HCT116 (cell line): ENCODE measurements at regions not wholly inside any gene's neighbourhood (a gene's known extent, or its start where the extent isn't known, plus 50 kb on each side); places are given as distances from the start of the nearest gene placed in this dataset.

Source experiments
- ATAC-seq: fragments of 200-7000 bp; cut with Tn5 transposase; 2 replicates; pipeline ENCODE4 v1.9.1; 2020; ENCODE audit warnings: mild to moderate bottlenecking, moderate library complexity
- BruUV-seq: library from RNA; stranded (reverse); fragments of 400-500 nt; replicated peaks from 2 replicates; lab custom pipeline; 2021; lab: Mats Ljungman, UMichigan
- CTCF ChIA-PET: fragments of 300-600 bp; sonication (Branson Sonifier 250); formaldehyde crosslinking; loops from one replicate; lab custom pipeline; 2021; ENCODE audit warnings: antibody characterized with exemption; lab: Charles Lee
- POLR2A ChIA-PET: fragments of 300-600, 350-600 bp; sonication (Branson Sonifier 250); formaldehyde crosslinking; loops from one replicate; lab custom pipeline; 2021; ENCODE audit warnings: antibody characterized with exemption; lab: Charles Lee
- RAD21 ChIA-PET, 2 experiments: fragments of 300-600 bp; sonication (Branson Sonifier 250); formaldehyde crosslinking; loops; one replicate each; lab custom pipeline; 2023; ENCODE audit warnings: low total read pairs in 2 of 2; ENCODE audit not compliant: uncharacterized antibody in 2 of 2, unreplicated experiment in 2 of 2, low non-redundant PET in 1 of 2; lab: Charles Lee
- DNase-seq: peaks from one replicate; pipeline ENCODE4 v3.0.0-alpha.2; 2010; ENCODE audit warnings: low read depth, low spot score
- H2AFZ ChIP-seq: fragments of 200-600 bp; shearing (Covaris generic), sonication (generic); 2 replicates; pipeline ENCODE4 v1.6.1; 2017; ENCODE audit warnings: low read depth, mixed run types, mixed read lengths, antibody characterized with exemption, low read length; ENCODE audit not compliant: poor library complexity, severe bottlenecking
- H3K27ac ChIP-seq: 2 replicates; pipeline ENCODE4 v1.5.1; 2012; ENCODE audit warnings: low read depth, low read length
- H3K27me3 ChIP-seq: fragments of 200-600 bp; sonication (generic); 2 replicates; pipeline ENCODE4 v1.6.1; 2016; ENCODE audit warnings: mixed run types, low read length, mixed read lengths; ENCODE audit not compliant: insufficient read depth
- H3K36me3 ChIP-seq, 2 experiments: fragments of 200-500 bp in 1 of 2; fragments of 200-600 bp in 1 of 2; sonication (Bioruptor generic) in 1 of 2; sonication (generic) in 1 of 2; 2 replicates each; pipeline versions ENCODE4 v1.5.1 to v1.6.1; 2014 to 2016; ENCODE audit warnings: low read length in 2 of 2, inconsistent platforms in 1 of 2, mixed read lengths in 1 of 2, mixed run types in 1 of 2; ENCODE audit not compliant: insufficient read depth in 2 of 2, control insufficient read depth in 1 of 2
- H3K4me1 ChIP-seq, 2 experiments: fragments of 200-600 bp in 1 of 2; sonication (generic) in 1 of 2; 2 replicates each; pipeline versions ENCODE4 v1.5.1 to v1.6.1; 2012 to 2017; ENCODE audit warnings: low read length in 2 of 2, inconsistent platforms in 1 of 2, mild to moderate bottlenecking in 1 of 2, mixed read lengths in 1 of 2, mixed run types in 1 of 2, moderate library complexity in 1 of 2; ENCODE audit not compliant: insufficient read depth in 2 of 2, control insufficient read depth in 1 of 2
- H3K4me2 ChIP-seq: fragments of 200-600 bp; sonication (generic); 2 replicates; pipeline ENCODE4 v1.6.1; 2017; ENCODE audit warnings: mixed run types, low read length, mixed read lengths
- H3K4me3 ChIP-seq, 2 experiments: fragments of 200-600 bp in 1 of 2; sonication (generic) in 1 of 2; replicated peaks in 1 of 2; 2 replicates each; pipeline ENCODE4 v1.5.1; 2011 to 2016; ENCODE audit warnings: low read length in 2 of 2, control low read depth in 1 of 2, low read depth in 1 of 2, mild to moderate bottlenecking in 1 of 2, mixed read lengths in 1 of 2, mixed run types in 1 of 2
- H3K79me2 ChIP-seq: fragments of 200-600 bp; sonication (generic); 2 replicates; pipeline ENCODE4 v1.6.1; 2017; ENCODE audit warnings: mild to moderate bottlenecking, mixed run types, low read length, moderate library complexity, mixed read lengths; ENCODE audit not compliant: insufficient read depth
- H3K9ac ChIP-seq: fragments of 200-600 bp; sonication (generic); 2 replicates; pipeline ENCODE4 v1.6.1; 2016; ENCODE audit warnings: low read length, mixed read lengths
- H3K9me2 ChIP-seq: fragments of 200-600 bp; sonication (generic), shearing (Covaris generic); 2 replicates; pipeline ENCODE4 v1.6.1; 2017; ENCODE audit warnings: mixed run types, mild to moderate bottlenecking, moderate library complexity; ENCODE audit not compliant: insufficient read depth
- H3K9me3 ChIP-seq, 2 experiments: fragments of 200-500 bp in 1 of 2; fragments of 200-600 bp in 1 of 2; sonication (Bioruptor generic) in 1 of 2; sonication (generic) in 1 of 2; 2 replicates each; pipeline ENCODE4 v1.6.1; 2014 to 2017; ENCODE audit warnings: low read length in 2 of 2, mixed read lengths in 2 of 2, inconsistent platforms in 1 of 2, low read depth in 1 of 2, mild to moderate bottlenecking in 1 of 2, mixed run types in 1 of 2, moderate library complexity in 1 of 2; ENCODE audit not compliant: control insufficient read depth in 1 of 2, insufficient read depth in 1 of 2
- H4K20me1 ChIP-seq: fragments of 200-600 bp; sonication (generic), shearing (Covaris generic); 2 replicates; pipeline ENCODE4 v1.6.1; 2017; ENCODE audit warnings: mixed run types, mild to moderate bottlenecking, moderate library complexity; ENCODE audit not compliant: insufficient read depth
- CBX3 ChIP-seq: IDR thresholded peaks from 2 replicates; pipeline ENCODE4 v1.6.1; 2012; ENCODE audit warnings: low read depth
- CEBPB ChIP-seq: IDR thresholded peaks from 2 replicates; pipeline ENCODE4 v1.6.1; 2012; ENCODE audit warnings: low read depth
- EZH2 ChIP-seq: fragments of 200-600 bp; sonication (generic); IDR thresholded peaks from 2 replicates; pipeline ENCODE4 v1.6.1; 2017; ENCODE audit warnings: antibody characterized with exemption, mixed run types
- EZH2phosphoT487 ChIP-seq: fragments of 200-600 bp; IDR thresholded peaks from 2 replicates; pipeline ENCODE4 v1.6.1; 2018; ENCODE audit warnings: antibody characterized with exemption, borderline replicate concordance
- POLR2A ChIP-seq: IDR thresholded peaks from 2 replicates; pipeline ENCODE4 v1.7.0; 2011; ENCODE audit warnings: borderline replicate concordance; ENCODE audit not compliant: insufficient read depth, insufficient read length; ENCODE audit errors: extremely low read depth
- POLR2AphosphoS5 ChIP-seq: IDR thresholded peaks from 2 replicates; pipeline ENCODE4 v1.6.1; 2011; ENCODE audit warnings: mild to moderate bottlenecking, low read depth, low read length, moderate library complexity
- SIN3A ChIP-seq: IDR thresholded peaks from 2 replicates; pipeline ENCODE4 v1.6.1; 2012; ENCODE audit warnings: low read depth
- SP1 ChIP-seq: IDR thresholded peaks from 2 replicates; pipeline ENCODE4 v1.6.1; 2012; ENCODE audit warnings: low read depth
- SRF ChIP-seq: IDR thresholded peaks from 2 replicates; pipeline ENCODE4 v1.6.1; 2012; ENCODE audit warnings: low read depth
- TCF7L2 ChIP-seq: IDR thresholded peaks from 2 replicates; pipeline ENCODE4 v1.7.0; 2011; ENCODE audit warnings: borderline replicate concordance, inconsistent platforms; ENCODE audit not compliant: insufficient read depth, insufficient read length; ENCODE audit errors: extremely low read depth
- YY1 ChIP-seq: IDR thresholded peaks from 2 replicates; pipeline ENCODE4 v1.6.1; 2011; ENCODE audit warnings: low read length, low read depth, moderate library complexity, mild to moderate bottlenecking; ENCODE audit not compliant: insufficient replicate concordance; ENCODE audit errors: extremely low read depth
- ZFX ChIP-seq: fragments of 450-650 bp; IDR thresholded peaks from 2 replicates; pipeline ENCODE4 v1.6.1; 2017
- ZNF274 ChIP-seq: fragments of 200-500 bp; sonication (Bioruptor generic); IDR thresholded peaks from 2 replicates; pipeline ENCODE4 v1.6.1; 2014; ENCODE audit warnings: mild to moderate bottlenecking, low read depth, low read length, inconsistent platforms
- intact Hi-C: fragments of 100-400 bp; cut with micrococcal nuclease; formaldehyde crosslinking; loops from 2 replicates; pipeline ENCODE4 v1.10.0; 2022
- TF ChIP-seq, protein P1 (sequence below), 3 experiments: fragments of 200-600 bp in 1 of 3; sonication (generic) in 1 of 3; IDR thresholded peaks in 2 of 3; conservative IDR thresholded peaks in 1 of 3; 2 replicates each; pipeline ENCODE4 v1.5.1; 2012 to 2017; ENCODE audit warnings: low read depth in 2 of 3, low read length in 2 of 3, antibody characterized with exemption in 1 of 3, borderline replicate concordance in 1 of 3, control low read depth in 1 of 3, mild to moderate bottlenecking in 1 of 3, mixed read lengths in 1 of 3, mixed run types in 1 of 3, moderate library complexity in 1 of 3; ENCODE audit not compliant: insufficient read depth in 1 of 3
- TF ChIP-seq, protein P2 (sequence below): IDR thresholded peaks from 2 replicates; pipeline ENCODE4 v1.6.1; 2012
- TF ChIP-seq, protein P3 (sequence below): IDR thresholded peaks from 2 replicates; pipeline ENCODE4 v1.6.1; 2012

DNA sequence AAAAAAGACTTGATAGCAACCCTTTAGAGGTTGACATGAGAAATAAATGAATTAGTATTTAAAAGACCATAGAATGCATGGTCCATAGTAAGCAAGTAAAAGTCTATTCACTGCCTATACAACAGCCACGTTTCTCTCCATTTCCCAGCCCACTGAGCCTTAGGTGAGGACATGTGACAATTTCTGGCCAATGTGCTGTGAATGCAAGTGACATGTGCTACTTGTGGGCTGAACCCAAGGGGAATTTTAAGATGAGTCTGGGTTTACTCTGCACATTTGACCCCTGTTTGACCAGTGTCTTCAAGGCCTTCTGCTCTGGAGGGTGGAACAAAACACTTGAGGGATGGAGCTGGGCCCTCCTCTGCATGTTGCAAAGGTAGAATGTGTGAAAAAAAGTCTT lies 384.4 kb upstream of the KLF6 start:
- POLR2A ChIA-PET = interaction anchor here (0.7 kb wide), 1 partner anchor 82 kb away, joined by 3 read pairs; no protein-coding TSS in a partner anchor
- Histone ChIP-seq H4K20me1 (no peaks in the 10 kb centered on the region), H3K79me2 (no peaks in the 10 kb centered on the region), H3K9me3 (no peaks in the 10 kb centered on the region), H3K4me2 (no peak overlapping the region), H3K36me3 (no peaks in the 10 kb centered on the region), H3K9me2 (no peaks in the 10 kb centered on the region), H3K9ac (no peak overlapping the region), H3K27me3 (no peaks in the 10 kb centered on the region), H3K4me1 (peaks cover 0 to 5% of the 10 kb centered on the region in 2 experiments; a peak in 1 of 4 replicates), H2AFZ (no peak overlapping the region), H3K4me3 (no peak overlapping the region), H3K27ac (no peak overlapping the region)
- intact Hi-C loops = no loop called here
- DNase-seq = no peak
- RAD21 ChIA-PET = no interaction called here
- CTCF ChIA-PET = no interaction called here
- ATAC-seq = no peak
- BruUV-seq = no TSS peak
- TF ChIP-seq EZH2phosphoT487 (no peak), POLR2AphosphoS5 (no peak), SP1 (no peak), CEBPB (no peak), EZH2 (no peak)
- TF ChIP-seq, protein P1, sequence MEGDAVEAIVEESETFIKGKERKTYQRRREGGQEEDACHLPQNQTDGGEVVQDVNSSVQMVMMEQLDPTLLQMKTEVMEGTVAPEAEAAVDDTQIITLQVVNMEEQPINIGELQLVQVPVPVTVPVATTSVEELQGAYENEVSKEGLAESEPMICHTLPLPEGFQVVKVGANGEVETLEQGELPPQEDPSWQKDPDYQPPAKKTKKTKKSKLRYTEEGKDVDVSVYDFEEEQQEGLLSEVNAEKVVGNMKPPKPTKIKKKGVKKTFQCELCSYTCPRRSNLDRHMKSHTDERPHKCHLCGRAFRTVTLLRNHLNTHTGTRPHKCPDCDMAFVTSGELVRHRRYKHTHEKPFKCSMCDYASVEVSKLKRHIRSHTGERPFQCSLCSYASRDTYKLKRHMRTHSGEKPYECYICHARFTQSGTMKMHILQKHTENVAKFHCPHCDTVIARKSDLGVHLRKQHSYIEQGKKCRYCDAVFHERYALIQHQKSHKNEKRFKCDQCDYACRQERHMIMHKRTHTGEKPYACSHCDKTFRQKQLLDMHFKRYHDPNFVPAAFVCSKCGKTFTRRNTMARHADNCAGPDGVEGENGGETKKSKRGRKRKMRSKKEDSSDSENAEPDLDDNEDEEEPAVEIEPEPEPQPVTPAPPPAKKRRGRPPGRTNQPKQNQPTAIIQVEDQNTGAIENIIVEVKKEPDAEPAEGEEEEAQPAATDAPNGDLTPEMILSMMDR (IDR thresholded peaks at IDR 0.05 in 2 of 3, conservative IDR thresholded peaks at IDR 0.05 in 1 of 3; ENCODE audit: borderline replicate concordance in 1 of 3, insufficient read depth in 1 of 3, low read depth in 2 of 3, low read length in 2 of 3) = no peak

DNA sequence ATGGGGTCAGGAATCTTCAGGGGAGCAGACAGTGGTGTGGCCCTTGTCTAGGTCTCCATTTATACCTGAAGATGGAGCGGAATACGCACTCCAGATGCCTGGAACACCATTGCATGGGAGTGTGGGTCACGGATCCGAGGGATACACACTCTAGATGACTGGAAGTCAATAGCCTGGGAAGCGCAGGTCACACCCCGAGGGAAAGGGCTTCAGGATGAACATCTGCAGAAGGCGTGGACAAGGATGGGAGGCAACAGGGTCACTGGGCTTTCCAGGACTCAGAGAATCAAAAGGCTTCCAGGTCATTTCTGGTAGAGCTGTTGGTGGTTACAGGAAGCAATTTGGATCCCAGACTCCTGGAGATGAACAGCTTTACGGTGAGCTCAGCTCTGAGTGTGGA lies 382.2 kb upstream of the KLF6 start:
- Histone ChIP-seq H3K9me2 (no peaks in the 10 kb centered on the region), H3K9ac (no peak overlapping the region), H2AFZ (no peak overlapping the region), H3K36me3 (no peaks in the 10 kb centered on the region), H3K4me1 (no peaks in the 10 kb centered on the region), H3K9me3 (no peaks in the 10 kb centered on the region), H3K4me2 (no peak overlapping the region), H3K79me2 (no peaks in the 10 kb centered on the region), H4K20me1 (no peaks in the 10 kb centered on the region), H3K4me3 (no peak overlapping the region), H3K27ac (no peak overlapping the region), H3K27me3 (no peaks in the 10 kb centered on the region)
- ChIA-PET CTCF (no interaction called here), POLR2A (no interaction called here), RAD21 (no interaction called here)
- intact Hi-C loops = no loop called here
- no TSS peak for BruUV-seq
- DNase-seq = no peak
- no peak for ATAC-seq
- TF ChIP-seq POLR2A (no peak), YY1 (no peak), TCF7L2 (no peak), ZNF274 (no peak), CEBPB (no peak), ZFX (no peak), CBX3 (no peak), SRF (no peak), EZH2phosphoT487 (no peak), POLR2AphosphoS5 (no peak), SIN3A (no peak)
- TF ChIP-seq, protein P2, sequence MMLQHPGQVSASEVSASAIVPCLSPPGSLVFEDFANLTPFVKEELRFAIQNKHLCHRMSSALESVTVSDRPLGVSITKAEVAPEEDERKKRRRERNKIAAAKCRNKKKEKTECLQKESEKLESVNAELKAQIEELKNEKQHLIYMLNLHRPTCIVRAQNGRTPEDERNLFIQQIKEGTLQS = no peak
- TF ChIP-seq, protein P1 (IDR thresholded peaks at IDR 0.05 in 2 of 3, conservative IDR thresholded peaks at IDR 0.05 in 1 of 3; ENCODE audit: borderline replicate concordance in 1 of 3, insufficient read depth in 1 of 3, low read depth in 2 of 3, low read length in 2 of 3) = no peak
- TF ChIP-seq, protein P3, sequence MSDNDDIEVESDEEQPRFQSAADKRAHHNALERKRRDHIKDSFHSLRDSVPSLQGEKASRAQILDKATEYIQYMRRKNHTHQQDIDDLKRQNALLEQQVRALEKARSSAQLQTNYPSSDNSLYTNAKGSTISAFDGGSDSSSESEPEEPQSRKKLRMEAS = no peak
